ENCODE measurements at regions not wholly inside any gene's neighbourhood (a gene's known extent, or its start where the extent isn't known, plus 50 kb on each side); places are given as distances from the start of the nearest gene placed in this dataset.

GRCh38 chr3:177300039-177300833 is 103.0 kb upstream of the TBL1XR1 start:
- TF ChIP-seq CTCF (conservative IDR thresholded peaks at IDR 0.05; ENCODE audit: low read depth, low read length) (no peak), EZH2 (IDR thresholded peaks at IDR 0.05; ENCODE audit: low read length, unreplicated experiment) (no peak), EZH2phosphoT487 (IDR thresholded peaks at IDR 0.05; ENCODE audit: borderline replicate concordance, low read length) (no peak)

Measured in PC-3 (cell line).